ENCODE measurements at regions not wholly inside any gene's neighbourhood (a gene's known extent, or its start where the extent isn't known, plus 50 kb on each side); places are given as distances from the start of the nearest gene placed in this dataset.

DNA sequence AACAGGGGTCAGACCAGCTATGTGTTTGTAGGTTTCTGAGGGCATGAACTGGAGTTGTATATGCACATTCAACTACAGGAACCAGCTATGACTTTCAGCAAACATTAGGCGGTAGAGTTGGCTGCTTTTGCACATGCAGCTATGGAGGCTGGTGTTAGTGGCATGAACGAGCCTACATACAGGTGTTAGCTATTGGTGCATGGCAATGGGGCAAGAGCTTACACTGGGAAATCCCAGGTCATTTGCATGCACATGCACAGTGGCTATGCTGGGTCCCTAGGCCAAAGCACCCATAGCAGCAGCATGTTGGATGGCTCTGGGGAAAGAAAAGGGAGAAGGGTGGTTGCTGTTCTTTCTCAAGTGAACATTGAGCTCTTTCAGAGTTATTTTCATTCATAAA lies 1018.5 kb upstream of the PHF14 start:
- TF ChIP-seq, protein P1, sequence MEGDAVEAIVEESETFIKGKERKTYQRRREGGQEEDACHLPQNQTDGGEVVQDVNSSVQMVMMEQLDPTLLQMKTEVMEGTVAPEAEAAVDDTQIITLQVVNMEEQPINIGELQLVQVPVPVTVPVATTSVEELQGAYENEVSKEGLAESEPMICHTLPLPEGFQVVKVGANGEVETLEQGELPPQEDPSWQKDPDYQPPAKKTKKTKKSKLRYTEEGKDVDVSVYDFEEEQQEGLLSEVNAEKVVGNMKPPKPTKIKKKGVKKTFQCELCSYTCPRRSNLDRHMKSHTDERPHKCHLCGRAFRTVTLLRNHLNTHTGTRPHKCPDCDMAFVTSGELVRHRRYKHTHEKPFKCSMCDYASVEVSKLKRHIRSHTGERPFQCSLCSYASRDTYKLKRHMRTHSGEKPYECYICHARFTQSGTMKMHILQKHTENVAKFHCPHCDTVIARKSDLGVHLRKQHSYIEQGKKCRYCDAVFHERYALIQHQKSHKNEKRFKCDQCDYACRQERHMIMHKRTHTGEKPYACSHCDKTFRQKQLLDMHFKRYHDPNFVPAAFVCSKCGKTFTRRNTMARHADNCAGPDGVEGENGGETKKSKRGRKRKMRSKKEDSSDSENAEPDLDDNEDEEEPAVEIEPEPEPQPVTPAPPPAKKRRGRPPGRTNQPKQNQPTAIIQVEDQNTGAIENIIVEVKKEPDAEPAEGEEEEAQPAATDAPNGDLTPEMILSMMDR (IDR thresholded peaks at IDR 0.05) = no peak
- TF ChIP-seq EP300 (IDR thresholded peaks at IDR 0.05) (no peak), POLR2AphosphoS5 (IDR thresholded peaks at IDR 0.05) (no peak)
